ENCODE measurements at regions not wholly inside any gene's neighbourhood (a gene's known extent, or its start where the extent isn't known, plus 50 kb on each side); places are given as distances from the start of the nearest gene placed in this dataset.

- DNase-seq (ENCODE audit: low spot score): no peak
These were observed 180.8 kb upstream of the CCDC179 start for GRCh38 chr11:23041001-23041503.

- DNase-seq (ENCODE audit: low spot score): no peak
These were observed 198.4 kb upstream of the CCDC179 start for GRCh38 chr11:23058656-23059055.

- DNase-seq (ENCODE audit: low spot score): no peak
These were observed 203.0 kb upstream of the CCDC179 start for GRCh38 chr11:23063276-23063675.

- DNase-seq (ENCODE audit: low spot score): peak; percentile 23
These were observed 218.2 kb upstream of the CCDC179 start for GRCh38 chr11:23078289-23078971.

GRCh38 chr11:23079382-23079813 lies 219.1 kb upstream of the CCDC179 start:
- DNase-seq (ENCODE audit: low spot score): peak; percentile 57

GRCh38 chr11:23087407-23087806 lies 227.1 kb upstream of the CCDC179 start:
- no peak for DNase-seq (ENCODE audit: low spot score)

GRCh38 chr11:23090659-23091058 lies 230.4 kb upstream of the CCDC179 start:
- no peak for DNase-seq (ENCODE audit: low spot score)

GRCh38 chr11:23095650-23096189 lies 235.4 kb upstream of the CCDC179 start:
- no peak for DNase-seq (ENCODE audit: low spot score)

- DNase-seq (ENCODE audit: low spot score): no peak
These were observed 237.6 kb upstream of the CCDC179 start for GRCh38 chr11:23097891-23098290.

- DNase-seq (ENCODE audit: low spot score): no peak
These were observed 239.0 kb upstream of the CCDC179 start for GRCh38 chr11:23099256-23099655.

- DNase-seq (ENCODE audit: low spot score): no peak
These were observed 240.5 kb upstream of the CCDC179 start for GRCh38 chr11:23100726-23101125.

- DNase-seq (ENCODE audit: low spot score): no peak
These were observed 243.1 kb upstream of the CCDC179 start for GRCh38 chr11:23103416-23103815.

- no peak for DNase-seq (ENCODE audit: low spot score)
These were observed 251.3 kb upstream of the CCDC179 start for GRCh38 chr11:23111527-23111926.

GRCh38 chr11:23112390-23112789 lies 252.1 kb upstream of the CCDC179 start:
- no peak for DNase-seq (ENCODE audit: low spot score)

- peak; percentile 68 for DNase-seq (ENCODE audit: low spot score)
These were observed 253.0 kb upstream of the CCDC179 start for GRCh38 chr11:23112987-23113886.

GRCh38 chr11:23113887-23114216 lies 253.6 kb upstream of the CCDC179 start:
- DNase-seq (ENCODE audit: low spot score): no peak

GRCh38 chr11:23123753-23124152 lies 263.5 kb upstream of the CCDC179 start:
- peak; percentile 65 for DNase-seq (ENCODE audit: low spot score)

GRCh38 chr11:23124249-23124648 lies 264.0 kb upstream of the CCDC179 start:
- DNase-seq (ENCODE audit: low spot score): no peak

- peak; percentile 82 for DNase-seq (ENCODE audit: low spot score)
These were observed 264.7 kb upstream of the CCDC179 start for GRCh38 chr11:23124996-23125395.

- DNase-seq (ENCODE audit: low spot score): no peak
These were observed 267.4 kb upstream of the CCDC179 start for GRCh38 chr11:23127706-23128105.

GRCh38 chr11:23134627-23135026 lies 274.4 kb upstream of the CCDC179 start:
- DNase-seq (ENCODE audit: low spot score): no peak

- no peak for DNase-seq (ENCODE audit: low spot score)
These were observed 278.5 kb upstream of the CCDC179 start for GRCh38 chr11:23138761-23139160.

- no peak for DNase-seq (ENCODE audit: low spot score)
These were observed 282.7 kb upstream of the CCDC179 start for GRCh38 chr11:23143022-23143421.
